ENCODE measurements at regions not wholly inside any gene's neighbourhood (a gene's known extent, or its start where the extent isn't known, plus 50 kb on each side); places are given as distances from the start of the nearest gene placed in this dataset.

GRCh38 chr18:76686737-76687231 lies 135.6 kb upstream of the ZNF236 start:
- peak; percentile 28 for FAIRE-seq

GRCh38 chr18:76685860-76686259 lies 136.5 kb upstream of the ZNF236 start:
- DNase-seq (ENCODE audit: low read depth) (no peak), FAIRE-seq (no peak)
- no peak overlapping the region for H3K4me3 ChIP-seq (ENCODE audit: low read depth, low read length)
- TF ChIP-seq CTCF (IDR thresholded peaks at IDR 0.05; ENCODE audit: insufficient read depth, low read length, severe bottlenecking) = no peak
- peaks cover 5% of the 10 kb centered on the region for H3K27me3 ChIP-seq (ENCODE audit: control insufficient read depth, insufficient read depth, low read length)
- H3K36me3 ChIP-seq (ENCODE audit: control insufficient read depth, insufficient read depth, low read length) = no peaks in the 10 kb centered on the region

More at GRCh38 chr18:76686737-76687231, 135.6 kb upstream of the ZNF236 start:
- peak; percentile 59 for DNase-seq (ENCODE audit: low read depth)
- TF ChIP-seq CTCF (IDR thresholded peaks at IDR 0.05; ENCODE audit: insufficient read depth, low read length, severe bottlenecking) = peak; percentile 73
- H3K36me3 ChIP-seq (ENCODE audit: control insufficient read depth, insufficient read depth, low read length) = no peaks in the 10 kb centered on the region
- no peak overlapping the region for H3K4me3 ChIP-seq (ENCODE audit: low read depth, low read length)
- peaks cover 5% of the 10 kb centered on the region for H3K27me3 ChIP-seq (ENCODE audit: control insufficient read depth, insufficient read depth, low read length)

GRCh38 chr18:76685402-76685801 lies 137.0 kb upstream of the ZNF236 start:
- TF ChIP-seq CTCF (IDR thresholded peaks at IDR 0.05; ENCODE audit: insufficient read depth, low read length, severe bottlenecking) = no peak
- DNase-seq (ENCODE audit: low read depth) (no peak), FAIRE-seq (no peak)
- Histone ChIP-seq H3K36me3 (ENCODE audit: control insufficient read depth, insufficient read depth, low read length) (no peaks in the 10 kb centered on the region), H3K27me3 (ENCODE audit: control insufficient read depth, insufficient read depth, low read length) (peaks cover 5% of the 10 kb centered on the region), H3K4me3 (ENCODE audit: low read depth, low read length) (no peak overlapping the region)

- no peak overlapping the region for H3K4me3 ChIP-seq (ENCODE audit: low read depth, low read length)
- FAIRE-seq (no peak), DNase-seq (ENCODE audit: low read depth) (no peak)
- no peaks in the 10 kb centered on the region for H3K36me3 ChIP-seq (ENCODE audit: control insufficient read depth, insufficient read depth, low read length)
- TF ChIP-seq CTCF (IDR thresholded peaks at IDR 0.05; ENCODE audit: insufficient read depth, low read length, severe bottlenecking) = no peak
- no peaks in the 10 kb centered on the region for H3K27me3 ChIP-seq (ENCODE audit: control insufficient read depth, insufficient read depth, low read length)
These were observed 138.1 kb upstream of the ZNF236 start for GRCh38 chr18:76684265-76684664.

GRCh38 chr18:76679945-76680344 lies 142.4 kb upstream of the ZNF236 start:
- H3K4me3 ChIP-seq (ENCODE audit: low read depth, low read length) = no peak overlapping the region
- FAIRE-seq = no peak
- no peaks in the 10 kb centered on the region for H3K36me3 ChIP-seq (ENCODE audit: control insufficient read depth, insufficient read depth, low read length)
- TF ChIP-seq CTCF (IDR thresholded peaks at IDR 0.05; ENCODE audit: insufficient read depth, low read length, severe bottlenecking) = no peak
- H3K27me3 ChIP-seq (ENCODE audit: control insufficient read depth, insufficient read depth, low read length) = peaks cover 4% of the 10 kb centered on the region
- no peak for DNase-seq (ENCODE audit: low read depth)

- no peak for FAIRE-seq
- H3K36me3 ChIP-seq (ENCODE audit: control insufficient read depth, insufficient read depth, low read length) = no peaks in the 10 kb centered on the region
- TF ChIP-seq CTCF (IDR thresholded peaks at IDR 0.05; ENCODE audit: insufficient read depth, low read length, severe bottlenecking) = no peak
- DNase-seq (ENCODE audit: low read depth) = no peak
- H3K4me3 ChIP-seq (ENCODE audit: low read depth, low read length) = no peak overlapping the region
- H3K27me3 ChIP-seq (ENCODE audit: control insufficient read depth, insufficient read depth, low read length) = peaks cover 4% of the 10 kb centered on the region
These were observed 143.1 kb upstream of the ZNF236 start for GRCh38 chr18:76679259-76679658.
